Superior temporal gyrus (tissue), 1 donor: ENCODE measurements at regions not wholly inside any gene's neighbourhood (a gene's known extent, or its start where the extent isn't known, plus 50 kb on each side); places are given as distances from the start of the nearest gene placed in this dataset.

Source experiments
- DNase-seq: peaks from one replicate; pipeline ENCODE4 v3.0.0-alpha.2; 2016; ENCODE audit errors: extremely low spot score

DNA sequence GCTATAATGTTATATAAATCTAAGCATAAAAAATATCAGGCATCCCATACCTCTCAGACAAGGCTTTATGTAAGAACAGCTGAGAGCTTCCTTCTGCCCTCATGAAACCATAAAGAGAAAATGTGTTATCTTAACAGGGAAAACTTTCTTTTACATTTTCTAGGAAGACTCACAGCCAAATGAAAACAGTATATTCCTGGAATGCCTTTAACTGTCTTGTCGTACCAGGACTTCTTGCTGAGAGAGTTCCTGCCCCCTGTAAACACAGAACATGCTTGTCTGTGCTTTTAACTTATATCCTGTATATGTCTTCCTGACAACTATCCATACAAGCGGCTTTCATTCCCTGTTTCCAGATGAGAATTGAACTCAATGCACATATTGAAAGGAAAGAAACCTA, 64.8 kb upstream of the AHR start:
- peak; percentile 56 for DNase-seq

DNA sequence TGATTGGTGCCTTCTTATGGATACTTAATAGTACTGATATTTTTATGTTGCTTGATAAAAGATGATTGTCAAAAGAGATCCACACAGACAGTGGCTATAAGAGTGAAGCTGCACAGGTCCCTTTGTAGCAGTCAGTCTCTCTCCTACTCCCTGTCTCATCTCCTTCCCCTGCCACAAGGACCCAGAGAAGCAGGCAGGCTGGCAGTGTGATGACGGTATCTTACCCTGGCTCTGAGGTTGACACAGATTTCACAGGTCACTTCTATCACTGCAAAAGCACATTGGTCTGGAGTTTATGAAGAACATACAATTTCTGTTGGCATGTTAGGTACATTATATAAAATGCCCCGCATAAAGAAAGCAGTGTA, 64.4 kb upstream of the AHR start:
- DNase-seq: no peak

DNA sequence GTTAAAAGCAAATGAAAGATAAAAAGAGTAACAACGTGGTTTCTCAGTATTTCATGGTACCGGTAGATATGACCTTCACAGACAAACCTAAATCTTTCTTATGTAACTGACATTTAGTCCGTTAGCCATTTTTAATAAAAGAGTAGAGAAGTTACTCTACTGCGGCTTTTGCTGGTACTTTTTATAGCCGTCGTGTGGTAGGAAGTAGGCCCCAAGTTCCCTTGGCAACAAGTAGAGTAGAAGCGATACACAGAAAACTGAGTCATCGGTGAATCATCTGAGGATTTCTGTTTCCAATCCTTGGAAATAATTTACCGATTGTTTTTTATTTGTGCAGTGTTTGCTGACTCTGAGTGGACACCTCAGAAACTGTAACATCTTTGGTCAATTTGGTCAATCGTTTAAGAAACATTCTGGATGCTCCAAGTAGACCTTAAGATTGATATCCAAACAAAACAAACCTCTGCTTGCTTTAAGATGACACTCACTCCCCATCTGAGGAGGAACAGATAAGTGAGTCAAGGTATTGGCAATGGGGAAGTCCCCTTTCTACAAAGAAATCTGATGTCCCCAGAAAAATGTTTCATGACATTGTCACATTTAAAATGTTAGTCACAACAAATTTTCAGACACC, 63.9 kb upstream of the AHR start:
- DNase-seq: peak; percentile 73

DNA sequence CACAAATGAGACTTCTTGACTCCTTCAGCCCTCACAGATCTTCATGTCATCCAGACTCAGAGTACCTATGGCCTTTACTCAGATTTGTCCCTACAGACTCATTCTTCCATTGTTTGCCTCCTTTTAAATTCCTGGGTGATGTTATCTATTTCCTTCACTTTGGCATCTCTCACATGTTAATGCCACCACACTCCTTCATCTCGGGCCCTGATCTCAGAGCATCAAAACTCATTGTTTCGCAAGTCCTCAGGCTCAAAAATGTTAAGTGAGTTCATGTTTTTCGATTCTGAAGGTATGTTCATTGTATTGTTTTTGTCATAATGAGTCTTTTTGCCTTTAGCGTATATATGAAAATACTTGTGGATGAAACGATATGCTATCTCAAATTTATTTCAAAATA, 62.3 kb upstream of the AHR start:
- no peak for DNase-seq

DNA sequence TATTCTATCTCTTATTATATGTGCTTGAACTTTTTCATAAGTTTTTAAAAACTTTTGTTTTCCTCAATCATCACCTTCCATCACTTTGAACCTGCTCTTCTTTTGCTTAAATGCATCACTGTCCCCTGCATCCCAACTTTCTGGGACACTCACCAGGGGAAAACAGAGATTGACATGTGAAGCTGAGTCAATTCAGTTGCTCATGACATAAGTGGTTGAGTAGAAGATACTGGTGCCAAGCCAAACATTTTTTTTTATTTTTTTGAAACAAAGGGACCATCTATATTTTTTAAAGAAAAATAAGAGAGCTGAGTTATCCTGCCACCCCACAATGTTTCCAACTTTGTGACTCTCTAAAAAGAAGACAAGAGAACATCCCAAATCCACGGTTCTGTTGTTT, 61.8 kb upstream of the AHR start:
- no peak for DNase-seq

DNA sequence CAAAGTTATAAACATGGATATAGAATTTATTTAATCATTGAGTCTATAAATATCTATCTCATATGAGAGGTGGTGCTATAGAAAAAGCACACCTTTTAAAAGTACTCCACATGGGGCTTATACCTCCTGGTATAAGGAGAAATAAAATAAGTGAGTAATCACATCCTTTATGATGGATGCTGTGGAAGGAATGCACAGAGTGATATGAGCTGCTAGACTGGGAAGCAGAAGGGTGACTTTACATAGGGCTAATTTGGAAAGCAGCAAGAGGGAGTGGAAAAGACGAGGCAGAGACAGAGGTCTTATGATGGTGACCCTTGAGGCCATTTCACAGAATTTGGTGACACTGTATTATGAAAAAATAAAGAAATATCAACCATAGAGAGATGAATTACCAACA, 59.4 kb upstream of the AHR start:
- DNase-seq: no peak

DNA sequence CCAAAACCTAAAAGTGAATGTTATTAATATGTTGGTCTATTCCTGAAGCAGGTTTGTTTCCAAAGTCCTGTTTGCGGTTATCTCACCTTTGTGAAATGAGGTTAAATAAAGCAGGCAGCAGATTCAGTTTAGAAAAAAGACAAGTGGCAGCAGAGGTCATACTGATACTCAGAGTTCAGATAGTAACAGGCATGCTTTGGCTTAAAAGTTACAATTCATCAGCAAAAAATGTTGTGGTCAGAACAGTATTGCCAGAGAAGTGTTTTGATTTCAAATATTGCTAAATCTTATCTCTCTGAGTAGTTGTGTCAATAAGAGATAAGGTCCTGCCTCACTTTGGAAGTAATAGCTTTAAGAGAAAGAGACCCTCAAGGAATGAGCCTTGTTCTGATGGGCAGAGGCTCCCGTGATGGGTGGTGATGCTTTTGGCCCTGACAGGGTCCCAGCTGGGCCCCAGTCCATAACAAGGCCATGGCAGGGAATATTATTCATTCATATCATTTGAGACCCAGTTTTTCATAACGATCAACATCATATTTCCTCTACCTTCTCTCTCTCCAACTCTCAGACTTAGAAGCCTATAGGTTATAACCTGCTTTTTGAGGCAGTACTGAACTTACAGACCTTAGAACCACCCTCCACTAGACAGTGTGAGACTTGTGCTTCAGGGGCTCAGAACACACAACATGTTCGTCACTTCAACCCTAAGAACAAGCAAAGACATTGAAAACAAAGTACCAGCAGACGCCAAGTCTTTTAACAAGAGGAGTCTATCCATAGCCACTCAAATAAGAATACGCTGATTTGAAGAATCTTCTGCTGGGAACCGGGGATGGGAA, 58.5 kb upstream of the AHR start:
- DNase-seq: no peak

DNA sequence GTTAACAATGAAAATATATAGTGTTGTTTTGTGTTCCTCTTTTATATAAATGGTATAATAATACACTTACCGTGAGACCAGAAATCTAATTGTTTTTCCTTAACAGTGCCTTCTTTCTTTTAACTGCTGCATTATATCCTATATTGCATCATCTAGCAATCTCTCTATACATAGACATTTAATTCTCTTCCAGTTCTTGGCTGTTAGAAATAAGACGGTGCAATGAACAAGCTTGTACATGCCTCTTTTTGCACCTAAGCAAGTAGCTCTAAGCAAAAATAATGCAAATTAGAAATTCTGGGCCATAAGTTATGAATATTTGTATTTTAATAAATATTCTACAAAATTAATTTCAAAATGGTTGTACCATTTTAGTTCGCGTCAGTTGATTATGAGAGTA, 55.9 kb upstream of the AHR start:
- DNase-seq: no peak

DNA sequence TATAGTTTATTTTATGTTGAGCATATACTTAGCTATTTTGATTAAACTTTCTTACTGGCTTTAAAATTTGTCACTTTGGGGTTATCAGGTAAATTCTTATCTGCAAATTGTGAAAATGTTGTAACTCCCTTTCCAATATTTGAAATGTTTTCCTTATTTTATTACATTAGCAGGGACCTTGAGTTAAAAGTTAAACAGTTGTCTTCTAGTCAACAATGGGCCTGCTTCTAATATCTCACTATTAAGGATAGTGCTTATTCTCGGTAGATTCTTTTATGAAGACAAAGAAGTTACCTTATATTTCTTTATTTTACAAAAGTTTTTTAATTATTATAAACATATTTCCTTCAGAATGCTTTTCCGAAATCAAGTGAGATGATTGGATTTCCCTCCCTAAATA, 53.7 kb upstream of the AHR start:
- no peak for DNase-seq

DNA sequence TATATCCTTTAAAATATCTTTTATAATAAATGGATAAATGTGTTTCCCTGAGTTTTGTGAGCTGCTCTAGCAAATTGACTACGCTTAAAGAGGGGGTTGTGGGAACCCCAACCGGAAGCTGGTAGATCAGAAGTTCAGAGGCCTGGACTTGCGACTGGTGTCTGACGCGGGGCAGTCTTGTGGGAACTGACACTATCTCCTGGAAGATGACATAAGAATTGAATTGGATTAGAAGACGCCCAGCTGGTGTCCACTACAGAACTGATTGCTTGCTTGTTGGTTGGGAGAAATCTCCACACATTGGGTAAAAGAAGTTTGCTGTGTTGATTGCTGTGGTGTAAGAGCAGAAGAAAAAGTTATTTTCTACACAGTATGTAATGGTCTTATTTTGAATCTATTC, 51.1 kb upstream of the AHR start:
- DNase-seq: no peak

DNA sequence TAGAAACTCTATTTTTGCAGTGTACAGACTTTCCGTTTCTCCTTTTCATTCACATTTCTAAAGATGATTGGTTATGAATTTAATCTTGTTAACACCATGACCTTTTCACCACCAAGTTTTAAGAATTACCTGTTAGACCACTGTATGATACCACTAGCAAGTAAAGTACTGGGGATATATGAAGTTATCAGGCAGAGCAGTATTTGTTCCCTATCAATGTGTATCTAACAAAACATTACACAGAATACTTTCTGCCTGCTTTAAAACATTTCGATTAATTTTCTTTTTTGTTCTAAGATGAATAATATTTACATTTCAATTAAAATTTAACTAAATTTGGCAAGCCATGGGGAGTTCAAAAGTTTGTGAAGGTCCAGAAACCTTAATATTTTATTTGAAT, 49.9 kb upstream of the AHR start:
- DNase-seq: no peak
